CD14-positive monocyte (primary cell): ENCODE measurements at regions not wholly inside any gene's neighbourhood (a gene's known extent, or its start where the extent isn't known, plus 50 kb on each side); places are given as distances from the start of the nearest gene placed in this dataset.

ENCODE experiments used
- DNase-seq, 3 donors: peaks; one replicate each; pipeline ENCODE4 v3.0.0-alpha.2; 2011 to 2022
- H2AFZ ChIP-seq: 2 replicates; pipeline ENCODE4 v1.6.0; 2012; ENCODE audit warnings: mild to moderate bottlenecking, low read depth, low read length, inconsistent platforms; ENCODE audit not compliant: insufficient read depth, poor library complexity, severe bottlenecking
- H3K27ac ChIP-seq, 2 donors: 1 replicate in 1 of 2; 2 replicates in 1 of 2; pipeline ENCODE4 v1.5.1; 2012 to 2013; ENCODE audit warnings: low read length in 2 of 2, control low read depth in 1 of 2, inconsistent platforms in 1 of 2, low read depth in 1 of 2, mild to moderate bottlenecking in 1 of 2
- H3K27me3 ChIP-seq, 2 donors: one replicate each; pipeline versions ENCODE4 v1.6.0 to v1.6.1; 2011 to 2013; ENCODE audit warnings: low read length in 2 of 2; ENCODE audit not compliant: control insufficient read depth in 2 of 2, insufficient read depth in 2 of 2
- H3K36me3 ChIP-seq, 2 donors: replicated peaks in 1 of 2; 1 replicate in 1 of 2; 2 replicates in 1 of 2; pipeline versions ENCODE4 v1.5.1 to v1.6.1; 2012 to 2013; ENCODE audit warnings: low read length in 2 of 2, control low read depth in 1 of 2, inconsistent platforms in 1 of 2, mild to moderate bottlenecking in 1 of 2; ENCODE audit not compliant: insufficient read depth in 2 of 2, control insufficient read depth in 1 of 2
- H3K4me1 ChIP-seq, 2 donors: 1 replicate in 1 of 2; 2 replicates in 1 of 2; pipeline versions ENCODE4 v1.5.1 to v1.6.1; 2012 to 2013; ENCODE audit warnings: low read length in 2 of 2, control low read depth in 1 of 2, inconsistent platforms in 1 of 2, mild to moderate bottlenecking in 1 of 2, moderate library complexity in 1 of 2; ENCODE audit not compliant: insufficient read depth in 2 of 2, control insufficient read depth in 1 of 2
- H3K4me2 ChIP-seq: replicated peaks from 2 replicates; pipeline ENCODE3; 2012; ENCODE audit warnings: low read length, moderate library complexity, mild to moderate bottlenecking; ENCODE audit not compliant: poor library complexity, severe bottlenecking; ENCODE audit errors: extremely low read depth
- H3K4me3 ChIP-seq, 3 experiments: fragments of 200-600 bp in 1 of 3; sonication (generic) in 1 of 3; replicated peaks in 1 of 3; 1 replicate in 2 of 3; 2 replicates in 1 of 3; pipeline ENCODE4 v1.5.1; 2011 to 2013; ENCODE audit warnings: low read length in 3 of 3, mild to moderate bottlenecking in 3 of 3, control low read depth in 2 of 3, low read depth in 2 of 3, inconsistent platforms in 1 of 3, moderate library complexity in 1 of 3
- H3K79me2 ChIP-seq: 2 replicates; pipeline ENCODE4 v1.6.0; 2012; ENCODE audit warnings: mild to moderate bottlenecking, control low read depth, inconsistent platforms, low read length, moderate library complexity; ENCODE audit not compliant: insufficient read depth
- H3K9ac ChIP-seq: 2 replicates; pipeline ENCODE4 v1.6.0; 2017; ENCODE audit warnings: low read length, mild to moderate bottlenecking; ENCODE audit not compliant: insufficient read depth, poor library complexity, severe bottlenecking
- H3K9me3 ChIP-seq, 2 donors: replicated peaks in 1 of 2; 1 replicate in 1 of 2; 2 replicates in 1 of 2; pipeline versions ENCODE4 v1.5.1 to v1.6.1; 2012 to 2013; ENCODE audit warnings: low read length in 2 of 2, control low read depth in 1 of 2; ENCODE audit not compliant: control insufficient read depth in 1 of 2, insufficient read depth in 1 of 2
- H4K20me1 ChIP-seq: 2 replicates; pipeline ENCODE4 v1.6.0; 2012; ENCODE audit warnings: mild to moderate bottlenecking, low read length, control low read depth, moderate library complexity; ENCODE audit not compliant: insufficient read depth
- H3K27ac Mint-ChIP-seq, 7 donors: one replicate each; pipeline ENCODE4 v1.8.0; 2020; ENCODE audit warnings: mild to moderate bottlenecking in 7 of 7, mixed read lengths in 7 of 7, moderate library complexity in 6 of 7, inconsistent platforms in 2 of 7
- H3K27me3 Mint-ChIP-seq, 3 donors: one replicate each; pipeline ENCODE4 v1.8.0; 2021 to 2022; ENCODE audit warnings: low read depth in 3 of 3, mild to moderate bottlenecking in 3 of 3, mixed read lengths in 3 of 3, moderate library complexity in 3 of 3, inconsistent platforms in 1 of 3
- H3K36me3 Mint-ChIP-seq, 2 donors: one replicate each; pipeline ENCODE4 v1.8.0; 2020; ENCODE audit warnings: mixed read lengths in 2 of 2, inconsistent platforms in 1 of 2, mild to moderate bottlenecking in 1 of 2
- H3K4me1 Mint-ChIP-seq: one replicate; pipeline ENCODE4 v1.8.0; 2020; ENCODE audit warnings: mild to moderate bottlenecking, mixed read lengths
- H3K4me3 Mint-ChIP-seq, 2 donors: one replicate each; pipeline ENCODE4 v1.8.0; 2020; ENCODE audit warnings: mild to moderate bottlenecking in 2 of 2, mixed read lengths in 2 of 2, moderate library complexity in 1 of 2
- H3K9me3 Mint-ChIP-seq, 7 donors: one replicate each; pipeline ENCODE4 v1.8.0; 2020 to 2022; ENCODE audit warnings: mixed read lengths in 7 of 7, mild to moderate bottlenecking in 6 of 7, moderate library complexity in 6 of 7, inconsistent platforms in 2 of 7
- CTCF ChIP-seq: fragments of 200-600 bp; IDR thresholded peaks from one replicate; pipeline ENCODE4 v1.8.0; 2022; ENCODE audit warnings: antibody characterized with exemption, mild to moderate bottlenecking
- WGBS: methylation state at CpG from one replicate; pipeline ENCODE4 v1.1.5; 2013; ENCODE audit warnings: missing lambda C conversion rate; ENCODE audit not compliant: insufficient coverage; 5-methylcytosine and 5-hydroxymethylcytosine counted together
- intact Hi-C, 2 donors: fragments of 100-400 bp; cut with micrococcal nuclease; formaldehyde crosslinking; loops; one replicate each; pipeline versions ENCODE4 v1.15.0 to v1.15.1; 2023

- Mint-ChIP-seq H3K36me3 (no peaks in the 10 kb centered on the region), H3K27me3 (no peaks in the 10 kb centered on the region), H3K4me1 (no peaks in the 10 kb centered on the region), H3K4me3 (no peak overlapping the region), H3K9me3 (peaks cover 0 to 4% (median 0%) of the 10 kb centered on the region in 7 donors), H3K27ac (no peak overlapping the region)
- Histone ChIP-seq H2AFZ (no peak overlapping the region), H3K36me3 (no peaks in the 10 kb centered on the region), H4K20me1 (no peaks in the 10 kb centered on the region), H3K4me1 (no peaks in the 10 kb centered on the region), H3K27ac (no peak overlapping the region), H3K4me3 (no peak overlapping the region), H3K9ac (no peak overlapping the region), H3K79me2 (no peaks in the 10 kb centered on the region), H3K9me3 (peaks cover 0 to 3% of the 10 kb centered on the region in 2 donors), H3K27me3 (no peaks in the 10 kb centered on the region), H3K4me2 (no peak overlapping the region)
- intact Hi-C loops: no loop called here
- TF ChIP-seq CTCF: no peak
- DNase-seq: no peak
- 100% methylated on average over 2 of the region's 2 CpGs for WGBS
Observed at GRCh38 chr5:155263381-155263780, 249.8 kb downstream of the KIF4B start.

DNA sequence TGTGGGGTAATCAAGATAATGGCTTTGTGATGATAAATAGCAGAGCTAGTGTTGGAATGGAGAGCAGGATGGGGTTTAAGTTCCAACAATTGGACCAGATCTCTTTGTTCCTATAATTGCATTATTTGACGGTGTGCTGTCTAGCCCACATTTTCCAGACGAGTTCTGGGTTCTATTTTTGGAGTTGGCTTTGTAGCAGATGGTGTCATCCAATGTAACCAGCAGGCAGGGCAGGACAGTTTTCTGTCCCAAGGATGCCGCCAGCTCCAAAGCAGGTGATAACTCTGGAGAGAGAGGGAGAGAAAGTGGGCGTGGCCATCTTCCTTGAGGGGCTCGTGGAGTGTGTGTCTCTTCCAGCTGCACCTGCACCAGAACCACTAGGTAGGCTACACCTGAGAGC, 251.3 kb downstream of the KIF4B start:
- Histone ChIP-seq H3K4me2 (no peak overlapping the region), H3K79me2 (no peaks in the 10 kb centered on the region), H3K9me3 (peaks cover 0 to 3% of the 10 kb centered on the region in 2 donors), H3K27ac (no peak overlapping the region), H3K36me3 (no peaks in the 10 kb centered on the region), H3K27me3 (no peaks in the 10 kb centered on the region), H3K4me3 (no peak overlapping the region), H3K4me1 (no peaks in the 10 kb centered on the region), H3K9ac (no peak overlapping the region), H4K20me1 (no peaks in the 10 kb centered on the region), H2AFZ (no peak overlapping the region)
- H3K36me3 Mint-ChIP-seq: no peaks in the 10 kb centered on the region
- no peaks in the 10 kb centered on the region for H3K4me1 Mint-ChIP-seq
- H3K27ac Mint-ChIP-seq: no peak overlapping the region
- H3K4me3 Mint-ChIP-seq: no peak overlapping the region
- intact Hi-C loops: no loop called here
- no peaks in the 10 kb centered on the region for H3K27me3 Mint-ChIP-seq
- no peak for DNase-seq
- H3K9me3 Mint-ChIP-seq: peaks cover 0 to 3% (median 0%) of the 10 kb centered on the region in 7 donors
- 83% methylated on average over 2 of the region's 5 CpGs for WGBS
- TF ChIP-seq CTCF: no peak
